ENCODE measurements at regions not wholly inside any gene's neighbourhood (a gene's known extent, or its start where the extent isn't known, plus 50 kb on each side); places are given as distances from the start of the nearest gene placed in this dataset.
"Not testable (repeated sequence)": the region's sequence is repeated elsewhere in the genome, so short reads cannot be mapped to it uniquely, and the experiment has no call there.

GRCh38 chr3:110933821-110934426, 137.7 kb upstream of the NECTIN3 start:
- no peak for DNase-seq (ENCODE audit: low read depth in 3 of 3)

GRCh38 chr3:110938629-110939028, 133.0 kb upstream of the NECTIN3 start:
- DNase-seq (ENCODE audit: low read depth in 3 of 3) = no peak

GRCh38 chr3:110940055-110940454, 131.6 kb upstream of the NECTIN3 start:
- no peak for DNase-seq (ENCODE audit: low read depth in 3 of 3)

GRCh38 chr3:110944782-110945181, 126.8 kb upstream of the NECTIN3 start:
- DNase-seq (ENCODE audit: low read depth in 3 of 3) = no peak

GRCh38 chr3:110946810-110947209, 124.8 kb upstream of the NECTIN3 start:
- no peak for DNase-seq (ENCODE audit: low read depth in 3 of 3)

- DNase-seq (ENCODE audit: low read depth in 3 of 3) = not testable (repeated sequence)
Observed at GRCh38 chr3:110949194-110949593, 122.4 kb upstream of the NECTIN3 start.

GRCh38 chr3:110955301-110955880, 116.2 kb upstream of the NECTIN3 start:
- no peak for DNase-seq (ENCODE audit: low read depth in 3 of 3)

GRCh38 chr3:110956081-110956480, 115.5 kb upstream of the NECTIN3 start:
- DNase-seq (ENCODE audit: low read depth in 3 of 3) = no peak

- no peak for DNase-seq (ENCODE audit: low read depth in 3 of 3)
Observed at GRCh38 chr3:110957247-110958025, 114.2 kb upstream of the NECTIN3 start.

- DNase-seq (ENCODE audit: low read depth in 3 of 3) = no peak
Observed at GRCh38 chr3:110958313-110959147, 113.1 kb upstream of the NECTIN3 start.

- DNase-seq (ENCODE audit: low read depth in 3 of 3) = no peak
Observed at GRCh38 chr3:110965976-110966375, 105.6 kb upstream of the NECTIN3 start.

GRCh38 chr3:110966966-110967663, 104.5 kb upstream of the NECTIN3 start:
- DNase-seq (ENCODE audit: low read depth in 3 of 3) = no peak

GRCh38 chr3:110968076-110968475, 103.5 kb upstream of the NECTIN3 start:
- DNase-seq (ENCODE audit: low read depth in 3 of 3) = no peak

- no peak for DNase-seq (ENCODE audit: low read depth in 3 of 3)
Observed at GRCh38 chr3:110969229-110970211, 102.1 kb upstream of the NECTIN3 start.

- DNase-seq (ENCODE audit: low read depth in 3 of 3) = no peak
Observed at GRCh38 chr3:110971010-110971601, 100.5 kb upstream of the NECTIN3 start.

GRCh38 chr3:110973263-110973895, 98.2 kb upstream of the NECTIN3 start:
- DNase-seq (ENCODE audit: low read depth in 3 of 3) = no peak

- no peak for DNase-seq (ENCODE audit: low read depth in 3 of 3)
Observed at GRCh38 chr3:110974902-110975301, 96.7 kb upstream of the NECTIN3 start.

- DNase-seq (ENCODE audit: low read depth in 3 of 3) = no peak
Observed at GRCh38 chr3:110984456-110985250, 87.0 kb upstream of the NECTIN3 start.

GRCh38 chr3:110989446-110989845, 82.2 kb upstream of the NECTIN3 start:
- no peak for DNase-seq (ENCODE audit: low read depth in 3 of 3)
